IMR-90 (cell line): ENCODE measurements at regions not wholly inside any gene's neighbourhood (a gene's known extent, or its start where the extent isn't known, plus 50 kb on each side); places are given as distances from the start of the nearest gene placed in this dataset.

Experiments used
- ATAC-seq: fragments of 200-7000 bp; cut with Tn5 transposase; 2 replicates; pipeline ENCODE4 v1.9.1; 2020; ENCODE audit warnings: low read depth, mild to moderate bottlenecking, moderate library complexity
- BruUV-seq: library from RNA; stranded (reverse); fragments of 400-500 nt; replicated peaks from 2 replicates; lab custom pipeline; 2021; lab: Mats Ljungman, UMichigan
- CTCF ChIA-PET: fragments of 300-600 bp; formaldehyde crosslinking; extraction: SDS; loops from one replicate; lab custom pipeline; 2021; ENCODE audit warnings: antibody characterized with exemption; lab: Yijun Ruan, JAX
- POLR2A ChIA-PET: fragments of 300-600 bp; sonication (Branson Sonifier 250); formaldehyde crosslinking; loops from one replicate; lab custom pipeline; 2022; ENCODE audit warnings: antibody characterized with exemption; ENCODE audit not compliant: unreplicated experiment; lab: Charles Lee
- DNase-seq: peaks from one replicate; pipeline ENCODE4 v3.0.0; 2013
- H2AFZ ChIP-seq: replicated peaks from 2 replicates; pipeline ENCODE3; 2013; ENCODE audit warnings: low read length, mild to moderate bottlenecking; ENCODE audit not compliant: poor library complexity
- H2AK5ac ChIP-seq: 2 replicates; pipeline ENCODE4 v1.6.1; 2013; ENCODE audit warnings: low read depth, low read length, inconsistent platforms
- H2AK9ac ChIP-seq: replicated peaks from 2 replicates; pipeline ENCODE3; 2013; ENCODE audit warnings: mild to moderate bottlenecking, low read depth, low read length, moderate library complexity; ENCODE audit not compliant: poor library complexity
- H2BK120ac ChIP-seq: 2 replicates; pipeline ENCODE4 v1.6.1; 2013; ENCODE audit warnings: low read depth, low read length, inconsistent platforms
- H2BK15ac ChIP-seq: 3 replicates; pipeline ENCODE4 v1.6.1; 2013; ENCODE audit warnings: low read depth, low read length, inconsistent platforms
- H2BK20ac ChIP-seq: 2 replicates; pipeline ENCODE4 v1.6.1; 2013; ENCODE audit warnings: low read depth, mild to moderate bottlenecking, inconsistent platforms, low read length, moderate library complexity
- H2BK5ac ChIP-seq: 2 replicates; pipeline ENCODE4 v1.6.1; 2013; ENCODE audit warnings: mild to moderate bottlenecking, low read depth, low read length, inconsistent platforms; ENCODE audit not compliant: poor library complexity, severe bottlenecking
- H3K14ac ChIP-seq: replicated peaks from 2 replicates; pipeline ENCODE4 v1.6.1; 2013; ENCODE audit warnings: low read depth, low read length, inconsistent platforms
- H3K18ac ChIP-seq: 2 replicates; pipeline ENCODE4 v1.6.1; 2013; ENCODE audit warnings: low read depth, low read length, control low read depth
- H3K23ac ChIP-seq: 2 replicates; pipeline ENCODE4 v1.6.1; 2013; ENCODE audit warnings: low read depth, low read length, inconsistent platforms
- H3K27ac ChIP-seq: 2 replicates; pipeline ENCODE4 v1.5.1; 2013; ENCODE audit warnings: mild to moderate bottlenecking, control low read depth, low read length; ENCODE audit not compliant: insufficient read depth
- H3K27me3 ChIP-seq: 2 replicates; pipeline ENCODE4 v1.6.1; 2013; ENCODE audit warnings: low read length; ENCODE audit not compliant: control insufficient read depth, insufficient read depth
- H3K36me3 ChIP-seq: 2 replicates; pipeline ENCODE4 v1.6.1; 2013; ENCODE audit warnings: low read length, mixed read lengths; ENCODE audit not compliant: control insufficient read depth, insufficient read depth
- H3K4ac ChIP-seq: 2 replicates; pipeline ENCODE4 v1.6.1; 2013; ENCODE audit warnings: low read depth, low read length, inconsistent platforms
- H3K4me1 ChIP-seq: 2 replicates; pipeline ENCODE4 v1.6.1; 2013; ENCODE audit warnings: low read length, mixed read lengths; ENCODE audit not compliant: control insufficient read depth, insufficient read depth
- H3K4me2 ChIP-seq: 2 replicates; pipeline ENCODE4 v1.6.1; 2013; ENCODE audit warnings: low read depth, mild to moderate bottlenecking, control low read depth, low read length, moderate library complexity
- H3K4me3 ChIP-seq: 2 replicates; pipeline ENCODE4 v1.5.1; 2013; ENCODE audit warnings: low read depth, mild to moderate bottlenecking, control low read depth, low read length, moderate library complexity; ENCODE audit not compliant: insufficient read depth
- H3K56ac ChIP-seq: 2 replicates; pipeline ENCODE4 v1.6.1; 2013; ENCODE audit warnings: low read length, inconsistent platforms; ENCODE audit not compliant: insufficient read depth; ENCODE audit errors: extremely low read depth
- H3K79me1 ChIP-seq, 2 experiments: 2 replicates each; pipeline ENCODE4 v1.6.1; 2013; ENCODE audit warnings: low read length in 2 of 2, inconsistent platforms in 1 of 2, low read depth in 1 of 2
- H3K9ac ChIP-seq: 2 replicates; pipeline ENCODE4 v1.6.1; 2013; ENCODE audit warnings: low read depth, low read length, control low read depth
- H3K9me1 ChIP-seq: 2 replicates; pipeline ENCODE4 v1.6.1; 2013; ENCODE audit warnings: low read length, inconsistent platforms; ENCODE audit not compliant: insufficient read depth
- H3K9me3 ChIP-seq: 2 replicates; pipeline ENCODE4 v1.6.1; 2013; ENCODE audit warnings: low read length; ENCODE audit not compliant: control insufficient read depth, insufficient read depth
- H4K20me1 ChIP-seq: 2 replicates; pipeline ENCODE4 v1.6.1; 2013; ENCODE audit warnings: low read length, inconsistent platforms; ENCODE audit not compliant: insufficient read depth
- H4K5ac ChIP-seq: 2 replicates; pipeline ENCODE4 v1.6.1; 2013; ENCODE audit warnings: mild to moderate bottlenecking, low read depth, low read length, control low read depth
- H4K8ac ChIP-seq, 2 experiments: 2 replicates each; pipeline ENCODE4 v1.6.1; 2013; ENCODE audit warnings: low read depth in 2 of 2, low read length in 2 of 2, control low read depth in 1 of 2, inconsistent platforms in 1 of 2
- H4K91ac ChIP-seq: 2 replicates; pipeline ENCODE4 v1.6.1; 2013; ENCODE audit warnings: low read depth, low read length, inconsistent platforms; ENCODE audit not compliant: insufficient read depth
- BHLHE40 ChIP-seq: fragments of 150-350 bp; IDR thresholded peaks from 2 replicates; pipeline ENCODE4 v1.6.1; 2016; ENCODE audit warnings: mild to moderate bottlenecking, low read depth, low read length
- CEBPB ChIP-seq: IDR thresholded peaks from 2 replicates; pipeline ENCODE4 v1.6.1; 2012; ENCODE audit warnings: low read depth, low read length, improper control_type of control experiment
- CHD1 ChIP-seq: IDR thresholded peaks from 2 replicates; pipeline ENCODE4 v1.6.1; 2012; ENCODE audit warnings: low read depth, low read length, improper control_type of control experiment
- CTCF ChIP-seq: conservative IDR thresholded peaks from 2 replicates; pipeline ENCODE4 v1.5.1; 2012; ENCODE audit warnings: mild to moderate bottlenecking, low read depth, low read length, improper control_type of control experiment
- ELK1 ChIP-seq: fragments of 150-350 bp; IDR thresholded peaks from 2 replicates; pipeline ENCODE4 v1.6.1; 2016; ENCODE audit warnings: low read depth, mild to moderate bottlenecking, low read length, moderate library complexity, borderline replicate concordance
- FOS ChIP-seq: fragments of 150-350 bp; IDR thresholded peaks from 2 replicates; pipeline ENCODE4 v1.6.1; 2016; ENCODE audit warnings: low read depth, low read length
- MAFK ChIP-seq: IDR thresholded peaks from 2 replicates; pipeline ENCODE4 v1.6.1; 2012; ENCODE audit warnings: low read depth, low read length, improper control_type of control experiment
- MAZ ChIP-seq: IDR thresholded peaks from 2 replicates; pipeline ENCODE4 v1.6.1; 2012; ENCODE audit warnings: low read depth, mild to moderate bottlenecking, low read length, improper control_type of control experiment, moderate library complexity, borderline replicate concordance
- MXI1 ChIP-seq: IDR thresholded peaks from 2 replicates; pipeline ENCODE4 v1.6.1; 2012; ENCODE audit warnings: low read depth, mild to moderate bottlenecking, low read length, moderate library complexity, borderline replicate concordance
- NFE2L2 ChIP-seq: fragments of 150-350 bp; IDR thresholded peaks from 2 replicates; pipeline ENCODE4 v1.6.1; 2016; ENCODE audit warnings: low read depth, mild to moderate bottlenecking, low read length
- POLR2A ChIP-seq: IDR thresholded peaks from 2 replicates; pipeline ENCODE4 v1.6.1; 2012; ENCODE audit warnings: mild to moderate bottlenecking, low read depth, low read length
- RAD21 ChIP-seq: IDR thresholded peaks from 2 replicates; pipeline ENCODE4 v1.6.1; 2012; ENCODE audit warnings: low read length, improper control_type of control experiment
- RCOR1 ChIP-seq: IDR thresholded peaks from 2 replicates; pipeline ENCODE4 v1.6.1; 2012; ENCODE audit warnings: mild to moderate bottlenecking, low read length, improper control_type of control experiment; ENCODE audit not compliant: insufficient replicate concordance
- RFX5 ChIP-seq: IDR thresholded peaks from 2 replicates; pipeline ENCODE4 v1.8.0; 2012; ENCODE audit warnings: low read depth, mild to moderate bottlenecking, low read length, moderate library complexity
- SMC3 ChIP-seq: fragments of 150-350 bp; IDR thresholded peaks from 2 replicates; pipeline ENCODE4 v1.6.1; 2016; ENCODE audit warnings: low read depth, mild to moderate bottlenecking, antibody characterized with exemption, low read length, moderate library complexity
- WGBS, 2 experiments: methylation state at CpG; one replicate each; pipeline versions ENCODE4 v1.1.5 to v1.1.7; 2013; ENCODE audit warnings: missing lambda C conversion rate in 2 of 2; ENCODE audit not compliant: insufficient read length in 1 of 2; ENCODE audit errors: extremely low coverage in 2 of 2; 5-methylcytosine and 5-hydroxymethylcytosine counted together
- dilution Hi-C: fragments of 300-500 bp; cut with HindIII; formaldehyde crosslinking; loops from one replicate; pipeline ENCODE4 v1.14.3; 2018; ENCODE audit warnings: low sequenced_read_pairs; ENCODE audit not compliant: unreplicated experiment
- in situ Hi-C: fragments of 300-500 bp; cut with MboI; formaldehyde crosslinking; loops from 3 replicates; pipeline ENCODE4 v1.14.3; 2019; ENCODE audit warnings: low sequenced_read_pairs, inconsistent platforms, mixed read lengths
- intact Hi-C: fragments of 100-400 bp; cut with micrococcal nuclease; formaldehyde crosslinking; loops from 2 replicates; pipeline ENCODE4 v1.10.0; 2022
- TF ChIP-seq, protein P1 (sequence below): fragments of 150-350 bp; IDR thresholded peaks from 2 replicates; pipeline ENCODE4 v1.6.1; 2017; ENCODE audit warnings: mild to moderate bottlenecking, antibody characterized with exemption, low read length, low read depth

DNA sequence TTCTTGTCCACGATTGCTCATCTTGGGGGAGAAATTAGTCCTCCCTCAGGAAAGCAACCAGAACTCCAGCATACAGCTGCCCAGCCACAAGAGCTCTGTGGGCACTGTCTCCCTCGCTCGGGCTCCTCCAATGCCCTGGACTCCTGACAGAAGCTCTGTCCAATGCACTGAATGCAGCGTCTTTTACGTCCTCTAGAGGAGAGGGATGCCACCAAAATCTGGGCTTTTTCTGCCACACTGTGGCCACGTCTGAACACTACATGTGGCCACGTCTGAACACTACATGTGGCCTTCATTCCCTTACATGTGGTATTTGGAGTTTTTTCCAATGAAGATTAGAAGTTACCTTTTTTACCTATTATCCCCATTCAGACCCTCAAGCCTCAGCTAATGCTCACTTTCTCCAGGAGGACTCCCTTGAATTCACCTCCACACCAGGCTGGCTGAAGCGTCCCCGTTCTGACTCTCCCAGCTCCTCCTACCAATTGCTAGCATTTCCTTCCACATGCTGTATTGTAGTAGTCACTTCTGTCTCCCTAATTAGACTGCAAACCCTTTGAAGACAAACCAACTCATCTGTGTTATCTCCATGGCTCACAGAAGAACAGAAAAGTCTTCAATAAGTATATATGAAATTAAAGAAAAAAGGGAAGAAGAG, 134.3 kb upstream of the PDE1C start:
- no peak overlapping the region for H3K27ac ChIP-seq
- H4K91ac ChIP-seq, result no peak overlapping the region
- H3K9ac ChIP-seq, result no peak overlapping the region
- WGBS, 2 experiments, result no CpG with 5 or more reads among the region's 9 CpGs
- H3K4me2 ChIP-seq, result no peak overlapping the region; the same call in 1 of the 2 replicates
- H2AFZ ChIP-seq, result peak overlapping the region; percentile 57
- no peak overlapping the region for H2BK5ac ChIP-seq
- intact Hi-C loops, result loop anchor here (1.0 to 10.0 kb wide), 7 partner anchors 134 to 1400 kb away; partner anchors contain the start of gene PDE1C
- peak overlapping the region; percentile 8 for H2AK9ac ChIP-seq
- CTCF ChIA-PET, result no interaction called here
- H2BK20ac ChIP-seq, result no peak overlapping the region
- DNase-seq, result peak; percentile 77
- no peak overlapping the region for H3K14ac ChIP-seq
- no peak overlapping the region for H2AK5ac ChIP-seq
- POLR2A ChIA-PET, result no interaction called here
- no peaks in the 10 kb centered on the region for H4K20me1 ChIP-seq
- TF ChIP-seq RCOR1, result no peak
- peak; percentile 93 for TF ChIP-seq SMC3
- no peak for TF ChIP-seq MAFK
- TF ChIP-seq, protein P1, sequence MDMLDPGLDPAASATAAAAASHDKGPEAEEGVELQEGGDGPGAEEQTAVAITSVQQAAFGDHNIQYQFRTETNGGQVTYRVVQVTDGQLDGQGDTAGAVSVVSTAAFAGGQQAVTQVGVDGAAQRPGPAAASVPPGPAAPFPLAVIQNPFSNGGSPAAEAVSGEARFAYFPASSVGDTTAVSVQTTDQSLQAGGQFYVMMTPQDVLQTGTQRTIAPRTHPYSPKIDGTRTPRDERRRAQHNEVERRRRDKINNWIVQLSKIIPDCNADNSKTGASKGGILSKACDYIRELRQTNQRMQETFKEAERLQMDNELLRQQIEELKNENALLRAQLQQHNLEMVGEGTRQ, result no peak
- TF ChIP-seq POLR2A, result 0 out of 2 replicates have a peak, but pooled peaks have one; percentile 31
- TF ChIP-seq CTCF, result peak; percentile 81
- TF ChIP-seq RAD21, result peak; percentile 92
- no peak for TF ChIP-seq CHD1
- no peak for TF ChIP-seq CEBPB
- no peak; the same call in 1 of the 2 replicates for TF ChIP-seq MAZ
- no peak for TF ChIP-seq ELK1
- TF ChIP-seq RFX5, result no peak
- TF ChIP-seq BHLHE40, result no peak
- TF ChIP-seq NFE2L2, result no peak
- no peak for TF ChIP-seq MXI1
- TF ChIP-seq FOS, result no peak
- no peaks in the 10 kb centered on the region for H3K79me1 ChIP-seq
- H3K56ac ChIP-seq, result no peak overlapping the region
- no TSS peak for BruUV-seq
- no peak overlapping the region for H2BK15ac ChIP-seq
- H3K18ac ChIP-seq, result no peak overlapping the region
- H3K27me3 ChIP-seq, result peaks cover 5% of the 10 kb centered on the region
- dilution Hi-C loops, result no loop called here
- H3K4me1 ChIP-seq, result no peaks in the 10 kb centered on the region
- H3K23ac ChIP-seq, result no peak overlapping the region
- in situ Hi-C loops, result loop anchor here (5.0 kb wide), 1 partner anchor 462 kb away; no protein-coding TSS in a partner anchor
- H3K36me3 ChIP-seq, result no peaks in the 10 kb centered on the region
- H4K5ac ChIP-seq, result no peak overlapping the region
- H3K4ac ChIP-seq, result no peak overlapping the region
- no peak overlapping the region for H4K8ac ChIP-seq
- no peaks in the 10 kb centered on the region for H3K9me3 ChIP-seq
- peak; percentile 96 for ATAC-seq
- H3K9me1 ChIP-seq, result no peaks in the 10 kb centered on the region; the same call in 1 of the 2 replicates
- no peak overlapping the region for H3K4me3 ChIP-seq
- H2BK120ac ChIP-seq, result no peak overlapping the region
